GM12878 (cell line): ENCODE measurements at regions not wholly inside any gene's neighbourhood (a gene's known extent, or its start where the extent isn't known, plus 50 kb on each side); places are given as distances from the start of the nearest gene placed in this dataset.

ENCODE experiments used
- DPF2 ChIP-seq: fragments of 450-650 bp; IDR thresholded peaks from 2 replicates; pipeline ENCODE4 v1.6.1; 2017; ENCODE audit warnings: mild to moderate bottlenecking
- GABPA ChIP-seq: IDR thresholded peaks from 2 replicates; pipeline ENCODE4 v1.6.1; 2014; ENCODE audit warnings: antibody characterized with exemption, low read depth, mild to moderate bottlenecking, inconsistent platforms
- JUND ChIP-seq: IDR thresholded peaks from 2 replicates; pipeline ENCODE4 v1.6.1; 2012; ENCODE audit warnings: low read depth, mild to moderate bottlenecking, low read length, improper control_type of control experiment, moderate library complexity
- ZNF217 ChIP-seq: fragments of 450-650 bp; IDR thresholded peaks from 2 replicates; pipeline ENCODE4 v1.6.1; 2017; ENCODE audit warnings: antibody characterized with exemption, mild to moderate bottlenecking
- TF ChIP-seq, protein P1 (sequence below): fragments of 450-650 bp; IDR thresholded peaks from 2 replicates; pipeline ENCODE4 v1.6.1; 2017; ENCODE audit warnings: low read depth, mild to moderate bottlenecking, moderate library complexity
- TF ChIP-seq, protein P2 (sequence below): IDR thresholded peaks from 2 replicates; pipeline ENCODE4 v1.6.1; 2012; ENCODE audit warnings: mild to moderate bottlenecking, low read depth, low read length
- TF ChIP-seq, protein P3 (sequence below): IDR thresholded peaks from 2 replicates; pipeline ENCODE4 v1.6.1; 2012; ENCODE audit warnings: low read depth, low read length, improper control_type of control experiment

DNA sequence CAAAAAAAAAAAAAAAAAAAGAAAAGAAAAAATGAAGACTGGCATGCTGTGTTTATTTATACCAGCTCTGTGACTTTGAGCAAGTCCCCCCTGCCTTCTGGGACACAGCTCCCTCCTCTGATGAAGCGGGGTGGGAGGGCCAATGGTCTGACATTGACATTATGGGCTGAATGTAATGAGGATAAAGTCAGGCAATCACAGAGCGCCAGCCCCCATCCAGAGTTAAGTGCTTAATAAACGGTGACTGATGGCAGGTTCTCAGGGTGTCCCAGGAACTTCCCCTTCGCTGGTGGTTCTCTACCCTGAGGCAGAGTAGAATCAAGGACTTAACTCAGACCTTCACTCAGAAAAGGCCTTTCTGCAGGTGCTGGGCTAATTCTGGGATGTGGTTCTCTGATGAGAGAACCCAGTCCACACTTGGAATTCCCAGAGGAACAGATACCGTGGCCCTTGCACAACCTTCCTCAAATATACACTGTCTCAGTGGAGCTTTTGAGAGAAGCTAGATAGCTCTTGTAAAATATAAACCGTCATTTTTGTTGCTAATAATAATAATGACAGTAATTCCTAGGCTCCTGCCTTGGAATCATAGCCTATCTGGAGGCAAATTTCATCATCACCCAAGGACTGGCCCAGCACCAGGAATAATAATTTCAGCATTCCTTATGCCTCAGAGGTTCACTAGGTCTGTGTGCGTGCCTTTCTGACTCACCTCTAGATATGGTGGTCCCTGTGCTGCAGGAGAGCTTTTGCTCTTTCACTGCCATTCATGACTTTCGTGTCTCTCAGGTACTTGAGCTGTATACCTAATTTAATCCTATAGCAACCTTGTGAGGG, 115.8 kb downstream of the RPLP1 start (continued):
- TF ChIP-seq, protein P1, sequence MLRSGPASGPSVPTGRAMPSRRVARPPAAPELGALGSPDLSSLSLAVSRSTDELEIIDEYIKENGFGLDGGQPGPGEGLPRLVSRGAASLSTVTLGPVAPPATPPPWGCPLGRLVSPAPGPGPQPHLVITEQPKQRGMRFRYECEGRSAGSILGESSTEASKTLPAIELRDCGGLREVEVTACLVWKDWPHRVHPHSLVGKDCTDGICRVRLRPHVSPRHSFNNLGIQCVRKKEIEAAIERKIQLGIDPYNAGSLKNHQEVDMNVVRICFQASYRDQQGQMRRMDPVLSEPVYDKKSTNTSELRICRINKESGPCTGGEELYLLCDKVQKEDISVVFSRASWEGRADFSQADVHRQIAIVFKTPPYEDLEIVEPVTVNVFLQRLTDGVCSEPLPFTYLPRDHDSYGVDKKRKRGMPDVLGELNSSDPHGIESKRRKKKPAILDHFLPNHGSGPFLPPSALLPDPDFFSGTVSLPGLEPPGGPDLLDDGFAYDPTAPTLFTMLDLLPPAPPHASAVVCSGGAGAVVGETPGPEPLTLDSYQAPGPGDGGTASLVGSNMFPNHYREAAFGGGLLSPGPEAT: no peak
- TF ChIP-seq, protein P2, sequence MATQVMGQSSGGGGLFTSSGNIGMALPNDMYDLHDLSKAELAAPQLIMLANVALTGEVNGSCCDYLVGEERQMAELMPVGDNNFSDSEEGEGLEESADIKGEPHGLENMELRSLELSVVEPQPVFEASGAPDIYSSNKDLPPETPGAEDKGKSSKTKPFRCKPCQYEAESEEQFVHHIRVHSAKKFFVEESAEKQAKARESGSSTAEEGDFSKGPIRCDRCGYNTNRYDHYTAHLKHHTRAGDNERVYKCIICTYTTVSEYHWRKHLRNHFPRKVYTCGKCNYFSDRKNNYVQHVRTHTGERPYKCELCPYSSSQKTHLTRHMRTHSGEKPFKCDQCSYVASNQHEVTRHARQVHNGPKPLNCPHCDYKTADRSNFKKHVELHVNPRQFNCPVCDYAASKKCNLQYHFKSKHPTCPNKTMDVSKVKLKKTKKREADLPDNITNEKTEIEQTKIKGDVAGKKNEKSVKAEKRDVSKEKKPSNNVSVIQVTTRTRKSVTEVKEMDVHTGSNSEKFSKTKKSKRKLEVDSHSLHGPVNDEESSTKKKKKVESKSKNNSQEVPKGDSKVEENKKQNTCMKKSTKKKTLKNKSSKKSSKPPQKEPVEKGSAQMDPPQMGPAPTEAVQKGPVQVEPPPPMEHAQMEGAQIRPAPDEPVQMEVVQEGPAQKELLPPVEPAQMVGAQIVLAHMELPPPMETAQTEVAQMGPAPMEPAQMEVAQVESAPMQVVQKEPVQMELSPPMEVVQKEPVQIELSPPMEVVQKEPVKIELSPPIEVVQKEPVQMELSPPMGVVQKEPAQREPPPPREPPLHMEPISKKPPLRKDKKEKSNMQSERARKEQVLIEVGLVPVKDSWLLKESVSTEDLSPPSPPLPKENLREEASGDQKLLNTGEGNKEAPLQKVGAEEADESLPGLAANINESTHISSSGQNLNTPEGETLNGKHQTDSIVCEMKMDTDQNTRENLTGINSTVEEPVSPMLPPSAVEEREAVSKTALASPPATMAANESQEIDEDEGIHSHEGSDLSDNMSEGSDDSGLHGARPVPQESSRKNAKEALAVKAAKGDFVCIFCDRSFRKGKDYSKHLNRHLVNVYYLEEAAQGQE: no peak
- no peak for TF ChIP-seq DPF2
- no peak for TF ChIP-seq GABPA
- TF ChIP-seq, protein P3, sequence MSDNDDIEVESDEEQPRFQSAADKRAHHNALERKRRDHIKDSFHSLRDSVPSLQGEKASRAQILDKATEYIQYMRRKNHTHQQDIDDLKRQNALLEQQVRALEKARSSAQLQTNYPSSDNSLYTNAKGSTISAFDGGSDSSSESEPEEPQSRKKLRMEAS: no peak
- no peak for TF ChIP-seq ZNF217
- TF ChIP-seq JUND: no peak
